Naive B cell (primary cell): ENCODE measurements at regions not wholly inside any gene's neighbourhood (a gene's known extent, or its start where the extent isn't known, plus 50 kb on each side); places are given as distances from the start of the nearest gene placed in this dataset.

ENCODE experiments used
- ATAC-seq, 2 donors: fragments of 150-1000 bp; cut with Tn5 transposase; 2 replicates each; pipeline ENCODE4 v1.10.0; 2021; ENCODE audit warnings: low read depth in 2 of 2, mild to moderate bottlenecking in 2 of 2, moderate library complexity in 2 of 2
- DNase-seq: peaks from one replicate; pipeline ENCODE4 v3.0.0; 2022
- H3K27ac Mint-ChIP-seq, 6 donors: one replicate each; pipeline ENCODE4 v1.8.0; 2020 to 2022; ENCODE audit warnings: mild to moderate bottlenecking in 6 of 6, mixed read lengths in 6 of 6, moderate library complexity in 5 of 6, inconsistent platforms in 2 of 6
- H3K27me3 Mint-ChIP-seq, 3 donors: one replicate each; pipeline ENCODE4 v1.8.0; 2021 to 2022; ENCODE audit warnings: mixed read lengths in 3 of 3, mild to moderate bottlenecking in 1 of 3
- H3K36me3 Mint-ChIP-seq, 2 donors: one replicate each; pipeline ENCODE4 v1.8.0; 2020 to 2022; ENCODE audit warnings: mixed read lengths in 2 of 2, inconsistent platforms in 1 of 2, mild to moderate bottlenecking in 1 of 2
- H3K4me1 Mint-ChIP-seq, 3 donors: one replicate each; pipeline ENCODE4 v1.8.0; 2020 to 2022; ENCODE audit warnings: mixed read lengths in 3 of 3, inconsistent platforms in 1 of 3, mild to moderate bottlenecking in 1 of 3, moderate library complexity in 1 of 3
- H3K4me3 Mint-ChIP-seq, 8 donors: one replicate each; pipeline ENCODE4 v1.8.0; 2020 to 2022; ENCODE audit warnings: mild to moderate bottlenecking in 8 of 8, mixed read lengths in 8 of 8, moderate library complexity in 8 of 8, inconsistent platforms in 2 of 8
- H3K9me3 Mint-ChIP-seq, 7 donors: one replicate each; pipeline ENCODE4 v1.8.0; 2020 to 2022; ENCODE audit warnings: mixed read lengths in 7 of 7, mild to moderate bottlenecking in 5 of 7, inconsistent platforms in 2 of 7, moderate library complexity in 1 of 7

DNA sequence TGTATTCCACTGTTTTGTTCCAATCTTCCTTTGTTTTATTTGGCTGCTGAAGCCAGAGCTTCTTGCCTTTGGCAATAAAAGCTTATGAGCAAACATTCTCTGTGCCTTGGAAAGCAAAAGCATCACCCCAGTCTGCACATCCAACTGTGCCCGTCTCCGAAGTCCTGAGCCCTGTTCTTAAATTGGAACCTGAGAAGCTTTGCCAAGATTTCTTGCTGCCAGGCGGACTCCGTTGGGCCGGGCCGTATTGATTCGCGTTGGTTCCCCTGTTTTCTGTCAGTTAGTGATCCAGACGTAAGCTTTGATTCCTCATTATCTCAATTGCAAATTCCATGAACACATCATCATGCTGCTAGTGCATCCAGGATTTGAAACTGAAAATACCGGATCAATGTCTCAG lies 793.0 kb downstream of the OLFM4 start:
- Mint-ChIP-seq H3K36me3 (no peaks in the 10 kb centered on the region), H3K9me3 (peaks cover 0 to 10% (median 4%) of the 10 kb centered on the region in 7 donors), H3K27me3 (no peaks in the 10 kb centered on the region), H3K4me3 (no peak overlapping the region), H3K4me1 (no peaks in the 10 kb centered on the region), H3K27ac (no peak overlapping the region)
- DNase-seq (no peak), ATAC-seq (no peak)

DNA sequence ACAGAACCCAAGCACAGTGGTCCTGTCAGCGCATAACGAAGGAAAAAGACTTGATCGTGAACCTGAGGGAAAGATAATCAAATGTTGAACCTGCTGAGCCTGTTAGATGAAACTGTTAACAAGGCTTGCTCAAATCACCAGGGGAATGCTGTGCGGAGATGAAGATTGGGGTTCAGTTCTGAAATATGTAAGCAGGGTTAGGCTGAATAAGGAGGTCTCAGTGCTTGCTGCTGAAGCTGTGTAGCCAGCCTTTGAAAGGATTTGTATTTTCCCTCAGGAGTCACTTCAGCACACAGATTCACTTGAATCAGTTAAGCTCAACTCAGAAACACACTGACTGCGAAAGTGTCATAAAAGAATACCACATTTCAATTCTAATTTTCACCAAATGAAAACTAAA lies 793.5 kb downstream of the OLFM4 start:
- Mint-ChIP-seq H3K4me3 (no peak overlapping the region), H3K4me1 (no peaks in the 10 kb centered on the region)

DNA sequence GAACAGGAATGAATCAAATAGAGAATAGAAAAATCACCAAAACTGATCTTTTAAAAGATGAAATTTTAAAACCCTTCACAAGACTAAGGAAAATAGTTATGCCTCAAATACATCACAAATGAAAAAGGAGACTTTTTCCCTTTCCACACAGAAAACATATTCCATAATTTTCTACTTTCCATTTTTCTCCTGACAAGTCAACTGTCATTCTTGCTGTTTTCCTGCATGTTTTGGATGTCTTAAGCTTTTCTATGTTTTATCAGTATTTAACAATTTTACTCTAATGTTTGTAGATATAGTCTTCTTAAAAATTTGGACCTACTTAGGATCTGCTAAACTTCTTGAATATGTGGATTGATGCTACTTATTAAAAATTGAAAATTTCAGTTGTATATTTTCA lies 810.8 kb downstream of the OLFM4 start:
- DNase-seq, result no peak
- H3K4me3 Mint-ChIP-seq, result no peak overlapping the region
- no peaks in the 10 kb centered on the region for H3K4me1 Mint-ChIP-seq
- no peak for ATAC-seq
- H3K27me3 Mint-ChIP-seq, result no peaks in the 10 kb centered on the region
- no peaks in the 10 kb centered on the region for H3K36me3 Mint-ChIP-seq
- no peak overlapping the region for H3K27ac Mint-ChIP-seq
- peaks cover 0 to 11% (median 5%) of the 10 kb centered on the region in 7 donors for H3K9me3 Mint-ChIP-seq

More for the DNA sequence above, 793.5 kb downstream of the OLFM4 start:
- DNase-seq (no peak), ATAC-seq (no peak)
- H3K27ac Mint-ChIP-seq, result no peak overlapping the region
- H3K27me3 Mint-ChIP-seq, result no peaks in the 10 kb centered on the region
- H3K9me3 Mint-ChIP-seq, result peaks cover 0 to 10% (median 4%) of the 10 kb centered on the region in 7 donors
- H3K36me3 Mint-ChIP-seq, result no peaks in the 10 kb centered on the region

DNA sequence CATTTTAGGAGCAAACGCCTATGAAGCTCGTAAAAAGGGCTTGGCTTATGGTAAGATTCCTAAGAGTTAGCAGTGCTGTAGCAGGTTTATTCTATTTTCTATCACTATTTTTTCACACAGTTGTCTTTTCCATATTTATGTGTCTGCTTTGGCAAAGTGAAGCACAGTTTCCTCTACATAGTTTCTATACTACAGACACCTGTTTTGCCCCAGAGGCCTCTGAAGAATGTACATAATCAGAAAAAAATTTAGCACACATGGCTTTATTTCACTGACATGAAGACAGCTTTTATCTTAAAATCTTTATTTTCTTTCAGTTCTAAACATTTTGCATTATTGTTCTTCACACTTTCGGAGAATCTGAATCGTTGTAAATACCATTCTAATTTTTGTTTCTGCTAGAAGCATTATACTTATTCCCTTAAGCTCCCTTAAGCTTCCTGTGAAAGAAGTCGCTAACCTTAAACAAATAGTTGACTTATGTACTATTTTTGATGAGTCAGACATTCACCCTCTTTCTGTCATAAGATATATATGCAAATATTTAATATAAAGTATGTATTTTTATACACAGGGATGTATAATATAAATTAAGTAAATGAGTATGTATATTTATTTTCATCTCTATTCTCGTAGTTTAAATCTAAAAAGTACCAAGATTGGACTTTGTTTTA lies 816.0 kb downstream of the OLFM4 start:
- DNase-seq, result no peak
- H3K4me1 Mint-ChIP-seq, result no peaks in the 10 kb centered on the region
- ATAC-seq, result no peak
- H3K27ac Mint-ChIP-seq, result no peak overlapping the region
- no peak overlapping the region for H3K4me3 Mint-ChIP-seq
- H3K36me3 Mint-ChIP-seq, result no peaks in the 10 kb centered on the region
- peaks cover 0 to 8% (median 3%) of the 10 kb centered on the region in 7 donors for H3K9me3 Mint-ChIP-seq
- H3K27me3 Mint-ChIP-seq, result no peaks in the 10 kb centered on the region

DNA sequence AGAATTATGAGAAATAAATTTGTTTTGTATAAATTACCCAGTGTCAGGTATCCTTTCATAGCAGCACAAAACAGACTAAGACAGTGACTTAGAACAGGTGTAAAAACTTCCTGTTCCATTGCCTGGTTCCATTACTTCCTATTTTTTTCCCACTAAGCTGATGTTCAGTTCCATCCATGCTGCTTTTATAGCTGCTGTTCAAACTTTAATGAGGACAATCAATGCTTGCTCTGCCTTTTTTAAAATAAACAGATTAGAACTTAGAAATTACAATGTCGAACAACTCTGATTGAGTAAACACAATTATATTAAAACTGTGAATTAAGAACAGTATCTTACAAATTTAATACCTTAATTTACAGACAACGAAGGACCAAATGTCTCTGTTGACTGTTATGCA lies 818.9 kb downstream of the OLFM4 start:
- no peak for DNase-seq
- ATAC-seq, result no peak
- Mint-ChIP-seq H3K27ac (no peak overlapping the region), H3K4me3 (no peak overlapping the region), H3K4me1 (no peaks in the 10 kb centered on the region), H3K9me3 (peaks cover 0 to 9% (median 3%) of the 10 kb centered on the region in 7 donors), H3K27me3 (no peaks in the 10 kb centered on the region), H3K36me3 (no peaks in the 10 kb centered on the region)

DNA sequence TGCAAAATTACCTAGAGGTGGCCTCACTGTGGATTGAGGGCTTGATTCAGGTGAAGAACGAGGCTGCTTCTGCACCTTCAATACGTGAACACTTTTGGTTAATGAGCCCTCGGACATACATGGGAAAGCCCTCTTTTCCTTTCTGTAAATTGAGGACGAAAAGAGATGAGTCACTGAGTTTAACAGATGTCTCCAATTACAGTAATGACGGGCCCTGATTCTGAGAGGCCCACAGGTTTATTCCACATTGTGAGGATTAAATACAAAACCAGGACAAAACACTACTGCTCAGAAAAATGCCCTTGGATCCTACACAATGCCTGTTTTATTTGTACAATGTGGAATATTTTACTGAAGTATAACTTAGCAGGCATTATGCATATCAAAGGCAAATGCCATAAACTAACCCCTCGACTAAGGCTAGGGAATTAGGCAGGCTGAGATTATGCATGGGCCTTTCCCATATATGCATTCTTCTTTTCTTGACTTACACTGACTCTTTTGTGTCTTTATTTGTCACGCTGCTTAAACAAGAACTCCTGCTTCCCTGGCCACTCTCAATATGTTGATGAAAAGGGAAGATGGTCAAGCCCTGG lies 819.9 kb downstream of the OLFM4 start:
- Mint-ChIP-seq H3K27ac (peak overlapping the region in 1 of 6 donors; percentile 29), H3K36me3 (no peaks in the 10 kb centered on the region), H3K4me1 (no peaks in the 10 kb centered on the region), H3K27me3 (no peaks in the 10 kb centered on the region), H3K9me3 (peaks cover 0 to 5% (median 2%) of the 10 kb centered on the region in 7 donors), H3K4me3 (no peak overlapping the region)
- ATAC-seq (no peak), DNase-seq (no peak)

DNA sequence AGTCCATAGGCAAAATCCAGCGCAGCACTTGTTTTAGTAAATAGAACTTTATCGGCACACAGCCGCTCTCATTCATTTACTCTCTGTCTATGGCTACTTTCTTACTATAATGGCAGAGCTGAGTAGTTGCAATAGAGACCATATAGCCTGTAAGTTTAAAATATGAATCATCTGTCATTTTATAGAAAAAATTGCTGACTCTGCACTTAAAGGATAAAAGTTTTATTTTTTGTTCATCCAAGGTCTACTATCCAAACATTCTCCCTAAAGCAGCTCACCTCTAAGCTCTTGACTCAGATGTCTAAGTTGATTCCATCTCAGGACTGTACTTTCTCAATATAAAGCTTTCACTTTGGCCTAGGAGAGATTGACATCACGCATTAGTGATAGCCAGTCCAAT lies 825.7 kb downstream of the OLFM4 start:
- no peaks in the 10 kb centered on the region for H3K36me3 Mint-ChIP-seq
- no peaks in the 10 kb centered on the region for H3K4me1 Mint-ChIP-seq
- no peak for DNase-seq
- ATAC-seq, result no peak
- peaks cover 0 to 9% (median 6%) of the 10 kb centered on the region in 7 donors for H3K9me3 Mint-ChIP-seq
- H3K4me3 Mint-ChIP-seq, result no peak overlapping the region
- no peak overlapping the region for H3K27ac Mint-ChIP-seq
- no peaks in the 10 kb centered on the region for H3K27me3 Mint-ChIP-seq

DNA sequence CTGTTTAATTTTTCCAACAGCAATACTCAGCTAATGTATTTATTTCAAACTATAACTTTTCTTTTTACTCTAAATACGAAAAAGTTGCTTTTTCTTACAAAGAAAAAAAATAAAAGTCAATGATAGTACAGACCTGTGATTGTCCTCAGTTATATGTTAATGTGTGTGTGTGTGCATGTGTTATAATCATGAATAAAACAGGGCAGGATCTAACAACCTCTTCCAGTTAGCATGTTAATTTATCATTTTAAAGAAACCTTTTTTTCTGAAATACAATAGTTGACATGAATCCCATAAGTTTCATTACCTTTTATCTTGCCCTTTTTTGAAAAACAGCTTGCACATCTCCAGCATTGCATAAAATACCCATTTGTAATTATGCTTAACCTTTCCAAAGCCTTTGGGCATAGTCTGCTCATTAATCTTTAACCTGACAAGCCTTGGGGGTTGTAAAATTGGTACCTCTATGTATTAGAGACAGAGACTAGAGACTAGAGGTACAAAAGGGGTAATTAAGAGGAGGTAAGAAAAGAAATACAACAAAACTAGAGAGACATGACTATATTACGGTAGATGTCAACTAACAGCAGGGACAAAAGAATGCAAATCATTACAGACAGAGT lies 828.1 kb downstream of the OLFM4 start:
- peaks cover 0 to 7% (median 5%) of the 10 kb centered on the region in 7 donors for H3K9me3 Mint-ChIP-seq
- ATAC-seq, result no peak
- H3K27me3 Mint-ChIP-seq, result no peaks in the 10 kb centered on the region
- H3K4me1 Mint-ChIP-seq, result no peaks in the 10 kb centered on the region
- DNase-seq, result no peak
- H3K4me3 Mint-ChIP-seq, result no peak overlapping the region
- no peaks in the 10 kb centered on the region for H3K36me3 Mint-ChIP-seq
- H3K27ac Mint-ChIP-seq, result no peak overlapping the region

DNA sequence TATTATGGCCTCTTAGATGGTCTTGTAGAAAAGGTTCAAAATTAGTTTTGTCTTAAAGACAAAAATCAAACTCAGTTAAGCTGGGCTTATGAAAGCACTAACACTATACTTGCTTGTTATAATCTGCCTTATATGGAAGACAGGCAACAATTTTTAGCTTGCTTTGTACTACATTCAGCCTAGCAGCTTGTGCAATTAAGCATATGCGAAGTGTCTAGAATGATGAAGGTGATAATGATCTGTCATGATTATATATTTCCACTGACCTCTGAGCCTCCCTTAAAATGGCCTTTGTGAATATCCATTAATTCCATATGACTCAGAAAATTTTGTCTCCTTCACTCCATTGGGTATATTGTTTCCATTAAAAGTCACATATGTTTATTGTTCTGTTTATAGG lies 834.9 kb downstream of the OLFM4 start:
- no peaks in the 10 kb centered on the region for H3K36me3 Mint-ChIP-seq
- peaks cover 0 to 6% (median 2%) of the 10 kb centered on the region in 7 donors for H3K9me3 Mint-ChIP-seq
- no peak overlapping the region for H3K27ac Mint-ChIP-seq
- no peaks in the 10 kb centered on the region for H3K27me3 Mint-ChIP-seq
- no peak overlapping the region for H3K4me3 Mint-ChIP-seq
- H3K4me1 Mint-ChIP-seq, result no peaks in the 10 kb centered on the region
- DNase-seq, result no peak
- no peak for ATAC-seq

DNA sequence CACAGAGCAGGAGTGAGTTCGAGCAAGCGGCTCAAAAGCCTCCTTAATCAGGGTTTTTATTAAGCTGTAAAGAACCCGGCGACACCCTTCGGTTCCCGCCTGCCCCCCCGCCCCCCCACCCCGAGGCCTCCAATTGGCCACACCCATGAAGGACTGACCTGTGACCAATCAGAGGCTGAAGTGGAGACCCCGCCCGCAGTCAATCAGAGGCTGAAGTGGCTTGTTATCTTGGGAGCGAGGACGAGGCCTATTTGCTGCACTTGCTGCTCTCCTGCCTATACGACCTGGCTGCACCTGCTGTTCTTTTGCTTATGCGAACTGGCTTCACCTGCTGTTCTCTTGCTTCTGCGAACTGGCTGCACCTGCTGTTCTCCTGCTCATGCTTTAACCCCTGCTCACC lies 844.9 kb downstream of the OLFM4 start:
- DNase-seq (no peak), ATAC-seq (no peak)
- Mint-ChIP-seq H3K27ac (no peak overlapping the region), H3K27me3 (no peaks in the 10 kb centered on the region), H3K4me3 (no peak overlapping the region), H3K9me3 (peaks cover 0 to 1% (median 0%) of the 10 kb centered on the region in 7 donors), H3K4me1 (no peaks in the 10 kb centered on the region), H3K36me3 (no peaks in the 10 kb centered on the region)

DNA sequence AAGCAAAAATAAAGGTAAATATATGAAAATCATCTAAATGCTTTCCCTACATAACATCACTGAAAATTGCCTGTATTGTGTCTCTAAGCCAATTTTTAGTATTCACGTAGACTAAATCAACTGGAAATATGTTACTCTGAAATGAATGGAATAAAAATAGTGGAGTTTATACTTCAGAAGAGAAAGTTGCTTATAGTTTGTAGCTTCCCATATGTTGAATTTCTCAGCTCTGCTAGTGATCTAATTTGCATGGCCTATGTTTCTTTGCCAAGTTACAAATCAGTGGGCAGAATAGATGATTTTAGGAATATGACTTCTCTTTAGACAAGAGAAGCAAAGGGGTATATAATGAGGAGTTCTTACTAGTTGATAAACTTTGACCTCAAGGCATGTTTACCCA lies 850.2 kb downstream of the OLFM4 start:
- Mint-ChIP-seq H3K36me3 (no peaks in the 10 kb centered on the region), H3K4me1 (no peaks in the 10 kb centered on the region), H3K27ac (no peak overlapping the region), H3K27me3 (no peaks in the 10 kb centered on the region), H3K9me3 (peaks cover 0 to 16% (median 3%) of the 10 kb centered on the region in 7 donors), H3K4me3 (no peak overlapping the region)
- DNase-seq (no peak), ATAC-seq (no peak)

DNA sequence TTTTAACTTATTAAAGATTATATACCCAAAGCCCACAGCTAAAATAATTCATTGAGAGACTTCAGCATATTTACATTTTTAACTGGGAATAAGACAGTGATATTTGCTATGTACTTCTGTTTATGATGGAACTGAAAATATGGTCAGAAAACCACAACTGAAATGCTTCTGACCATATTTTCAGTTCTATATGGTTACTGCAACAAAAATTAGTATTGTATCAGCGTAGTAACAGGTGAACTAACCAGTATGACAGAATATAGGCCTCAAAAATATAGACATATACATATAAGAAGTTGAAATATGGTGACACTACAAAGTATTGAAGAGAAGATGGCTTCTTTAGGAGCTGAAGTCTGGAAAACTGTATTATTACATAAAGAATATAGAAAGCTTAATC lies 857.4 kb downstream of the OLFM4 start:
- Mint-ChIP-seq H3K9me3 (peaks cover 0 to 16% (median 3%) of the 10 kb centered on the region in 7 donors), H3K4me1 (no peaks in the 10 kb centered on the region), H3K27me3 (no peaks in the 10 kb centered on the region), H3K27ac (no peak overlapping the region), H3K4me3 (no peak overlapping the region), H3K36me3 (no peaks in the 10 kb centered on the region)
- ATAC-seq, result no peak
- no peak for DNase-seq

DNA sequence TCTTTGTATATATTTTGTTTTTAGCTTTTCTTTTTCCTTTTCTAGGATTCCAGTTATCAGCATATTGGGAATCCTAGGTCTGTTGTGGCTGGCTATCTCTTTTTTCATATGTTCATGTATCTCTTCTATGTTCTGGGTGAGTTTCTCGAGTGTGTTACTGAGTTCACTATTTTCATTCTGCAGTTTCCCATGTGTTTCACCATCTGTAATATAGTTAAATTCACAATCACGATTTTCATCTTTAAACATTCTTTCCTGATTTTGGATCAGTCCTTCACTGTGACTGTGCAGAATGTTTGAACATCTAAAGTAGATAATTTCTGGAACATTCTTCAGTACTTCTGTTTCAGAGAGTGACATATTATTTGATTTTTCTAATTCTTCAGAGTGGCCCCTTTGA lies 862.1 kb downstream of the OLFM4 start:
- H3K27ac Mint-ChIP-seq, result no peak overlapping the region
- no peaks in the 10 kb centered on the region for H3K4me1 Mint-ChIP-seq
- H3K36me3 Mint-ChIP-seq, result no peaks in the 10 kb centered on the region
- DNase-seq, result no peak
- no peaks in the 10 kb centered on the region for H3K27me3 Mint-ChIP-seq
- no peak overlapping the region for H3K4me3 Mint-ChIP-seq
- no peak for ATAC-seq
- peaks cover 0 to 7% (median 3%) of the 10 kb centered on the region in 7 donors for H3K9me3 Mint-ChIP-seq

DNA sequence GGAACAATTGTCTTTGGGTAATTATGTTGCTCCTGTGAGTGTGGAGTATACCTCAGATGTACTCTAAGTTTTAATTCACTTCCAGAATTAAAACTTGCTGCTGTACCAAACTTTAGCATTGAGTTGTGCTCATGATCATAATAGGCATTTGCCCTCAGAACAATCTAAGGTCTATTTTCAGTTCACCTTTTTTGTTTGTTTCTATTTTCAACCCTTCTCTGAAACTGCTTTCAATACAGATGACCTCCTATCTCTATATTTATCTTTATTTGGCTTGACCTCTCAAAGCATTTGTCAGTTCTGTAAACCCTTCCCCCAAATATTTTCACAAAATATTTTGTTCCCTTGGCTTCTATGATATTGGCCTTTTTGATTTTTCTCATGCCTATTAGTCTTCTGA lies 873.0 kb downstream of the OLFM4 start:
- no peaks in the 10 kb centered on the region for H3K27me3 Mint-ChIP-seq
- H3K36me3 Mint-ChIP-seq, result no peaks in the 10 kb centered on the region
- no peak overlapping the region for H3K27ac Mint-ChIP-seq
- ATAC-seq, result no peak
- H3K9me3 Mint-ChIP-seq, result peaks cover 6 to 13% (median 7%) of the 10 kb centered on the region in 7 donors
- H3K4me1 Mint-ChIP-seq, result no peaks in the 10 kb centered on the region
- H3K4me3 Mint-ChIP-seq, result no peak overlapping the region
- no peak for DNase-seq
